MM.1S (cell line): ENCODE measurements at regions not wholly inside any gene's neighbourhood (a gene's known extent, or its start where the extent isn't known, plus 50 kb on each side); places are given as distances from the start of the nearest gene placed in this dataset.

ENCODE experiments used
- DNase-seq: peaks from one replicate; pipeline ENCODE4 v3.0.0-alpha.2; 2015
- H2AFZ ChIP-seq: fragments of 300-600 bp; sonication (generic); 2 replicates; pipeline ENCODE4 v1.6.0; 2016; ENCODE audit warnings: antibody characterized with exemption, low read length
- H3F3A ChIP-seq: fragments of 300-600 bp; sonication (generic); 2 replicates; pipeline ENCODE4 v1.6.1; 2016; ENCODE audit warnings: mild to moderate bottlenecking, antibody characterized with exemption, low read length, moderate library complexity, mixed read lengths; ENCODE audit not compliant: insufficient read depth
- H3K27ac ChIP-seq: fragments of 300-600 bp; sonication (generic); 2 replicates; pipeline ENCODE4 v1.5.1; 2016; ENCODE audit warnings: mild to moderate bottlenecking, low read length
- H3K27me3 ChIP-seq: fragments of 300-600 bp; sonication (generic); replicated peaks from 2 replicates; pipeline ENCODE4 v1.6.0; 2016; ENCODE audit warnings: low read length; ENCODE audit not compliant: insufficient read depth
- H3K36me3 ChIP-seq: fragments of 300-600 bp; sonication (generic); replicated peaks from 2 replicates; pipeline ENCODE4 v1.6.1; 2016; ENCODE audit warnings: mild to moderate bottlenecking, low read length, mixed read lengths; ENCODE audit not compliant: insufficient read depth
- H3K4me1 ChIP-seq: fragments of 300-600 bp; sonication (generic); 2 replicates; pipeline ENCODE4 v1.6.1; 2016; ENCODE audit warnings: low read length, mixed read lengths
- H3K4me2 ChIP-seq: fragments of 300-600 bp; sonication (generic); 2 replicates; pipeline ENCODE4 v1.6.0; 2016; ENCODE audit warnings: low read depth, low read length
- H3K4me3 ChIP-seq: fragments of 300-600 bp; sonication (generic); 2 replicates; pipeline ENCODE4 v1.5.1; 2016; ENCODE audit warnings: low read length, mixed read lengths
- H3K79me2 ChIP-seq: fragments of 300-600 bp; sonication (generic); 2 replicates; pipeline ENCODE4 v1.6.1; 2016; ENCODE audit warnings: mixed run types, low read length, mixed read lengths
- H3K9ac ChIP-seq: fragments of 300-600 bp; sonication (generic); 2 replicates; pipeline ENCODE4 v1.6.1; 2016; ENCODE audit warnings: low read length, mixed read lengths
- H3K9me2 ChIP-seq: fragments of 300-600 bp; sonication (generic); replicated peaks from 2 replicates; pipeline ENCODE4 v1.6.1; 2016; ENCODE audit warnings: mild to moderate bottlenecking, low read length, mixed read lengths; ENCODE audit not compliant: insufficient read depth
- H3K9me3 ChIP-seq: fragments of 300-600 bp; sonication (generic); replicated peaks from 2 replicates; pipeline ENCODE4 v1.6.1; 2016; ENCODE audit warnings: mild to moderate bottlenecking, low read length, mixed read lengths; ENCODE audit not compliant: insufficient read depth
- H4K20me1 ChIP-seq: fragments of 300-600 bp; sonication (generic); 2 replicates; pipeline ENCODE4 v1.6.1; 2016; ENCODE audit warnings: mild to moderate bottlenecking, low read length, moderate library complexity, mixed read lengths; ENCODE audit not compliant: insufficient read depth
- EZH2 ChIP-seq: fragments of 300-600 bp; sonication (generic); optimal IDR thresholded peaks from 2 replicates; pipeline ENCODE3; 2017; ENCODE audit warnings: low read depth, mild to moderate bottlenecking, antibody characterized with exemption, low read length, mixed read lengths
- EZH2phosphoT487 ChIP-seq: fragments of 300-600 bp; sonication (generic); IDR thresholded peaks from 2 replicates; pipeline ENCODE4 v1.6.1; 2018; ENCODE audit warnings: antibody characterized with exemption, low read length
- TF ChIP-seq, protein P1 (sequence below): fragments of 300-600 bp; sonication (generic); IDR thresholded peaks from 2 replicates; pipeline ENCODE4 v1.5.1; 2016; ENCODE audit warnings: antibody characterized with exemption, low read length, mixed read lengths

DNA sequence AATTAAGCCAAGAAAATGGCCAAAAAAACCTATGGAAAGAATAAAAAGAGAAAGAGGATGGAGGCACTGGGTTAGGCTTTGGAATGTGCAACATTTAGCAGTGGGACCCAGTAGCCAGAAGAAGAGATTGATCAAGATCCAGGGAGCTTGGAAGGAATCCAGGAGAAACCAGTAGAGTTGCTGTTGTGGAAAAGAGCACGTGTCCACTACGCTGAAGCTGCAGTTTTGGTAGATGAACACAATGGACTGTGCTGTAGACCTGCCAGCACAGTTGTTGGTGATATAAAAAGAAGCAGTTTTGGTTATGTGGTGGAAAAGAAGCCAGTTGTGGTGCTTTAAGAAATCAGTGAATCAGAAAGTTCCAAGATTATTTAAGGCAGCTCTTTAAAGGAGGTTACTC is 802.2 kb upstream of the POM121L12 start:
- TF ChIP-seq EZH2phosphoT487 (no peak), EZH2 (no peak)
- TF ChIP-seq, protein P1, sequence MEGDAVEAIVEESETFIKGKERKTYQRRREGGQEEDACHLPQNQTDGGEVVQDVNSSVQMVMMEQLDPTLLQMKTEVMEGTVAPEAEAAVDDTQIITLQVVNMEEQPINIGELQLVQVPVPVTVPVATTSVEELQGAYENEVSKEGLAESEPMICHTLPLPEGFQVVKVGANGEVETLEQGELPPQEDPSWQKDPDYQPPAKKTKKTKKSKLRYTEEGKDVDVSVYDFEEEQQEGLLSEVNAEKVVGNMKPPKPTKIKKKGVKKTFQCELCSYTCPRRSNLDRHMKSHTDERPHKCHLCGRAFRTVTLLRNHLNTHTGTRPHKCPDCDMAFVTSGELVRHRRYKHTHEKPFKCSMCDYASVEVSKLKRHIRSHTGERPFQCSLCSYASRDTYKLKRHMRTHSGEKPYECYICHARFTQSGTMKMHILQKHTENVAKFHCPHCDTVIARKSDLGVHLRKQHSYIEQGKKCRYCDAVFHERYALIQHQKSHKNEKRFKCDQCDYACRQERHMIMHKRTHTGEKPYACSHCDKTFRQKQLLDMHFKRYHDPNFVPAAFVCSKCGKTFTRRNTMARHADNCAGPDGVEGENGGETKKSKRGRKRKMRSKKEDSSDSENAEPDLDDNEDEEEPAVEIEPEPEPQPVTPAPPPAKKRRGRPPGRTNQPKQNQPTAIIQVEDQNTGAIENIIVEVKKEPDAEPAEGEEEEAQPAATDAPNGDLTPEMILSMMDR, result no peak

DNA sequence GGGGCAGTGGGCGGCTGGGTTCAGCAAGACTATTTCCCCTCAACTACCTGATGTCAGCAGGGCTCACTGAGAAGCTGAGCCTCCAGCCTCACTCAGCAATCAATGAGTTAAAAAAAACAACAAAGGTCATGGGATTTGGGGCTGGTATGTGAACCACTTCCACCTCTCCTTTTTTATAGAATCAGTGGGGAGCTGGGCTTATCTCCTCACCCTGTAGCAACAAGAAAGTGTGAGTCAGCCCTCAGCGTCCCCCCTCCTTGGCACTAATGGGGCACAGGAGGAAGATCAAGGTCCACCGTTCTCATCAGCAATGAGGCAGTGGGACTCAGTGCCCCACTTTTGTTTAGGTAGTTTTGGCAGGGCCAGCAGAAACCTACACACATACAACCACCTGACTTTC is 823.5 kb upstream of the POM121L12 start:
- TF ChIP-seq, protein P1, result no peak
- TF ChIP-seq EZH2 (no peak), EZH2phosphoT487 (no peak)
- H4K20me1 ChIP-seq, result no peaks in the 10 kb centered on the region
- H3F3A ChIP-seq, result no peaks in the 10 kb centered on the region
- H3K4me3 ChIP-seq, result no peak overlapping the region
- no peaks in the 10 kb centered on the region for H3K4me1 ChIP-seq
- H3K9ac ChIP-seq, result no peak overlapping the region
- no peak for DNase-seq
- H3K4me2 ChIP-seq, result no peak overlapping the region
- H3K36me3 ChIP-seq, result no peaks in the 10 kb centered on the region
- no peak overlapping the region for H2AFZ ChIP-seq
- H3K9me2 ChIP-seq, result no peaks in the 10 kb centered on the region
- no peaks in the 10 kb centered on the region for H3K79me2 ChIP-seq
- H3K9me3 ChIP-seq, result no peaks in the 10 kb centered on the region
- H3K27ac ChIP-seq, result no peak overlapping the region
- no peaks in the 10 kb centered on the region for H3K27me3 ChIP-seq

More for the DNA sequence above, 802.2 kb upstream of the POM121L12 start:
- Histone ChIP-seq H4K20me1 (no peaks in the 10 kb centered on the region), H3F3A (no peaks in the 10 kb centered on the region), H3K79me2 (no peaks in the 10 kb centered on the region), H3K9me2 (no peaks in the 10 kb centered on the region), H3K9me3 (no peaks in the 10 kb centered on the region), H3K9ac (no peak overlapping the region), H2AFZ (no peak overlapping the region), H3K36me3 (no peaks in the 10 kb centered on the region), H3K4me3 (no peak overlapping the region), H3K4me2 (no peak overlapping the region), H3K27ac (no peak overlapping the region), H3K27me3 (no peaks in the 10 kb centered on the region), H3K4me1 (no peaks in the 10 kb centered on the region)
- DNase-seq, result no peak

DNA sequence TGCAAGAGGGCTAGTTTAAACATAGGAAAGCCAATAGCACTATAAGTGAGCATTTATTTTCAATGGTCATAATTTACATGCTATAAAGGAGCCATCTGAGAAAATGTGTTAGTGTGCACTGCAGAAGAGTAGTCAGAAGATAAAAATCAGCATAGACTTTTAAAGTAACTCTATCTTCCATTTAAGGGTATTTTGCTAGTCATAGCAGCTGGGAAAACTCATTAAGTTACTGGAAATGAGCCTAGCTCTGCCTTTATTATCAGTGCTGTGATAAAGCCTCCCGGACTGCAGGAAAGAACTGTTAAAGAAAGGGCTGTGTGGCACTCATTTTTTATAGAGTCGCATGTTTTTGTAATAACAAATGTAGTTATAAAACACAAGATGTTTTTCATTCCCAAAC is 825.8 kb upstream of the POM121L12 start:
- no peaks in the 10 kb centered on the region for H3K27me3 ChIP-seq
- H2AFZ ChIP-seq, result no peak overlapping the region
- H3K79me2 ChIP-seq, result no peaks in the 10 kb centered on the region
- no peaks in the 10 kb centered on the region for H3K9me3 ChIP-seq
- H3K9me2 ChIP-seq, result no peaks in the 10 kb centered on the region
- H4K20me1 ChIP-seq, result no peaks in the 10 kb centered on the region
- no peak overlapping the region for H3K9ac ChIP-seq
- no peaks in the 10 kb centered on the region for H3K36me3 ChIP-seq
- H3K27ac ChIP-seq, result no peak overlapping the region
- no peak overlapping the region for H3K4me2 ChIP-seq
- no peaks in the 10 kb centered on the region for H3F3A ChIP-seq
- DNase-seq, result no peak
- H3K4me1 ChIP-seq, result no peaks in the 10 kb centered on the region
- H3K4me3 ChIP-seq, result no peak overlapping the region
- TF ChIP-seq, protein P1, result no peak
- TF ChIP-seq EZH2phosphoT487 (no peak), EZH2 (no peak)
